ENCODE measurements at regions not wholly inside any gene's neighbourhood (a gene's known extent, or its start where the extent isn't known, plus 50 kb on each side); places are given as distances from the start of the nearest gene placed in this dataset.

DNA sequence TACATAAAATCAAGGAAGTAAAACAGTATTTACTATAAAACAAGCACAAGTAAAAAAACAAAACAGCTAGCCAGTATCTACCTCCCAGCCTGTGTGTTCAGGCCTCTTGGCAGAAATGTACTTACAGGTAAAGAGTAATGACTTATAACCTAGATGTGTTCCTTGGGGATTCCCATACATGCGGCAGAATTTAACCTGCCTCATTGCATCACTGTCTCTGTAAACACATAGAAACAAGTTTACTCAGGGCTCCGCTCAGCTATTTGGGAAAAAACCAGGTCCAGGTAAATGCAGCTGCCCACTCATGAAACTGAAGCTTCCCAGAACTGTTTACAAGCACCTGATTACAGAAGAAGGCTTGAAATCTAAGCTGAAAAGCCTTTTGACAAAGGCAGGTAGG, 50.7 kb upstream of the SERP2 start:
- DNase-seq (ENCODE audit: extremely low spot score): no peak
- ChIA-PET CTCF (no interaction called here), POLR2A (no interaction called here)
- TF ChIP-seq TARDBP (IDR thresholded peaks at IDR 0.05): no peak
- no peak for TF ChIP-seq NFRKB (IDR thresholded peaks at IDR 0.05)
- TF ChIP-seq FOXK2 (IDR thresholded peaks at IDR 0.05): no peak
- TF ChIP-seq ELF4 (IDR thresholded peaks at IDR 0.05): no peak
- TF ChIP-seq ARNT (IDR thresholded peaks at IDR 0.05): no peak
- no peak for TF ChIP-seq HDGF (IDR thresholded peaks at IDR 0.05; ENCODE audit: borderline replicate concordance)
- no peak for TF ChIP-seq CTBP1 (IDR thresholded peaks at IDR 0.05; ENCODE audit: borderline replicate concordance)
- TF ChIP-seq, protein P1, sequence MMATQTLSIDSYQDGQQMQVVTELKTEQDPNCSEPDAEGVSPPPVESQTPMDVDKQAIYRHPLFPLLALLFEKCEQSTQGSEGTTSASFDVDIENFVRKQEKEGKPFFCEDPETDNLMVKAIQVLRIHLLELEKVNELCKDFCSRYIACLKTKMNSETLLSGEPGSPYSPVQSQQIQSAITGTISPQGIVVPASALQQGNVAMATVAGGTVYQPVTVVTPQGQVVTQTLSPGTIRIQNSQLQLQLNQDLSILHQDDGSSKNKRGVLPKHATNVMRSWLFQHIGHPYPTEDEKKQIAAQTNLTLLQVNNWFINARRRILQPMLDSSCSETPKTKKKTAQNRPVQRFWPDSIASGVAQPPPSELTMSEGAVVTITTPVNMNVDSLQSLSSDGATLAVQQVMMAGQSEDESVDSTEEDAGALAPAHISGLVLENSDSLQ (IDR thresholded peaks at IDR 0.05): no peak
- TF ChIP-seq BHLHE40 (IDR thresholded peaks at IDR 0.05; ENCODE audit: borderline replicate concordance): no peak
- no peak for TF ChIP-seq ZNF384 (IDR thresholded peaks at IDR 0.05)
- no peak for TF ChIP-seq LEF1 (IDR thresholded peaks at IDR 0.05; ENCODE audit: borderline replicate concordance)
- no peak for TF ChIP-seq FOXA1 (IDR thresholded peaks at IDR 0.05)
- TF ChIP-seq L3MBTL2 (conservative IDR thresholded peaks at IDR 0.05): no peak
- TF ChIP-seq SP1 (IDR thresholded peaks at IDR 0.05): no peak
- TF ChIP-seq FOXM1 (IDR thresholded peaks at IDR 0.05; ENCODE audit: borderline replicate concordance): no peak
- no peak for TF ChIP-seq SUZ12 (IDR thresholded peaks at IDR 0.05)

DNA sequence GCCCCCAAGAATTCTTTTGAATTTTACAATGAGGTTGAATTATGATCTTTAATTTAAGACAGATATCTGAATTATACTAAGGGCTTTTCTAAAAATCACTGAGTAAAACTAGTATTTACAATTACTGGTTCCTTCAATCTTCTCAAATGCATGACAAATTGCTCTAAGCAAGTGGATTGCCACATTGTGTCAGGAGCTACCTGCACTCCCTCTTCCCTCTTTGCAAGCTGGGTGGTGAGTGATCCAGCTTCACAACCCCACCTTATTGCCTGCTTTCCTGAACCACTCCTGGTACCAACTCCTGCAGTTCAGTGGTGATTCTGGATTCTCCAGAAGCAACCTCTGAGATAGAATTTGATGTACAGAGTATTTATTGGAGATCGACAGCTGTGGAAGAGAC, 49.9 kb upstream of the SERP2 start:
- ChIA-PET CTCF (no interaction called here), POLR2A (no interaction called here)
- TF ChIP-seq, protein P1 (IDR thresholded peaks at IDR 0.05): no peak
- TF ChIP-seq ELF4 (IDR thresholded peaks at IDR 0.05): no peak
- no peak for TF ChIP-seq ZNF384 (IDR thresholded peaks at IDR 0.05)
- no peak for TF ChIP-seq NFRKB (IDR thresholded peaks at IDR 0.05)
- TF ChIP-seq SUZ12 (IDR thresholded peaks at IDR 0.05): no peak
- TF ChIP-seq FOXA1 (IDR thresholded peaks at IDR 0.05): no peak
- TF ChIP-seq SP1 (IDR thresholded peaks at IDR 0.05): no peak
- TF ChIP-seq ARNT (IDR thresholded peaks at IDR 0.05): no peak
- TF ChIP-seq HDGF (IDR thresholded peaks at IDR 0.05; ENCODE audit: borderline replicate concordance): no peak
- TF ChIP-seq L3MBTL2 (conservative IDR thresholded peaks at IDR 0.05): no peak
- TF ChIP-seq TARDBP (IDR thresholded peaks at IDR 0.05): no peak
- no peak for TF ChIP-seq CTBP1 (IDR thresholded peaks at IDR 0.05; ENCODE audit: borderline replicate concordance)
- no peak for TF ChIP-seq FOXM1 (IDR thresholded peaks at IDR 0.05; ENCODE audit: borderline replicate concordance)
- TF ChIP-seq BHLHE40 (IDR thresholded peaks at IDR 0.05; ENCODE audit: borderline replicate concordance): no peak
- TF ChIP-seq FOXK2 (IDR thresholded peaks at IDR 0.05): no peak
- no peak for TF ChIP-seq LEF1 (IDR thresholded peaks at IDR 0.05; ENCODE audit: borderline replicate concordance)
- DNase-seq (ENCODE audit: extremely low spot score): no peak
